NK-92 treated with Interleukin-12 subunit alpha and Interleukin-12 subunit beta, amount 100 ng/mL, for 24 hours (cell line): ENCODE measurements at regions not wholly inside any gene's neighbourhood (a gene's known extent, or its start where the extent isn't known, plus 50 kb on each side); places are given as distances from the start of the nearest gene placed in this dataset.

Experiments
- DNase-seq: peaks from one replicate; lab custom pipeline; 2025; lab: John Stamatoyannopoulos, UW

DNA sequence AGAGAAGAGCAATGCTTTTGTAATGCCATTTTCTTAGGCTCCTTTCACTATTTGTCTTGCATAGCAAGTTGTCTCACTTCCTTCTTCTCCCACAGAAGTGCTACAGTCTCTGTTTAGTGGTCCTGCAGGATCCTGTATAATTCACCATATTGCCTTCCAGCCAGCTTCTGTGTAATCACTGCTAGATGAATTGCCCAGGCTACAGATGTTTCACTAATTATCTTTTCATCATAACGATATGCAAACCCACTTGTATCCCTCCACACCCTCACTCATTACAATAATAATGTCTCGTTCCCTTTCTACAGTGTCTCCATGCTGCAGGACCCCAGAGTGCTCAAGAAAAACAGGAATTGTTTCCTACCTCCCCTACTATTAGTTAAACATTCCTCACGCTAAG lies 402.9 kb downstream of the TBL1XR1 start:
- no peak for DNase-seq

DNA sequence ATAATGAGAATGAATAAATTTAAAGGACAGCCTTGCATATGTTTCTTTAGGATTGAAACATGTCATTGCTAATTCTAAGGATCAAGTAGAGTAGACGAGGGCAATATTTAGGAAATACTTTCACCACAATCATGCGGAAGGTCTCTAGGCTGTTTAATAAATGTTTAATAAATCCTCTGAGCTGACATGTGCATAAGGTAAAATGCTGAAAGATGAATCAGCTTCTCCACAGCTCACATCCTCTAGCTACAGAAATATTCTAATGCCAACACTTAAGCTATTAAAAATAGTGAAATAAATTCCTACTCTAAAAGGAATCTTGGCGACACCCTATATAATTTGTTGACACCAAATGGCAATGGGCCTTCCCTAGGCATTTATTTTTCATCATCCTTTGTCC lies 407.3 kb downstream of the TBL1XR1 start:
- DNase-seq = no peak

DNA sequence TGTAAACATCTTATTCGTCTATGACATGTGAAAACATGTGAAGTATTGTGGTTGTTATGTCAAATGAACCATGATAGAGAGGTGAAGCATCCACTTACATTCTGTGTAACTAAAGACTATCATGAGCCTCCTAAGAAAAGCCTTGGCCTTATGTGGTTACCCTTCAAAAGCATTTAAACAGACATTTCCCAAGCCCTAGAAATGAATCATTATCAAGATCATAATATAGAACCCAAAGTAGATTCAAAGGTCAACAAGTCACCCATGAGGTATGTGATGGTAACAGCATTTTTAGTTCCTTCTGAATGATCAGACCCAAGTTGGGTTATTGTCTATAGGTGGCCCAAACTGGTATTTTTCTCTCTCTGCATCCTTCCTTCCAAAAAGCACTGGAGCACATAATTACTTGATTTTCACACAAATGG lies 408.0 kb downstream of the TBL1XR1 start:
- no peak for DNase-seq

DNA sequence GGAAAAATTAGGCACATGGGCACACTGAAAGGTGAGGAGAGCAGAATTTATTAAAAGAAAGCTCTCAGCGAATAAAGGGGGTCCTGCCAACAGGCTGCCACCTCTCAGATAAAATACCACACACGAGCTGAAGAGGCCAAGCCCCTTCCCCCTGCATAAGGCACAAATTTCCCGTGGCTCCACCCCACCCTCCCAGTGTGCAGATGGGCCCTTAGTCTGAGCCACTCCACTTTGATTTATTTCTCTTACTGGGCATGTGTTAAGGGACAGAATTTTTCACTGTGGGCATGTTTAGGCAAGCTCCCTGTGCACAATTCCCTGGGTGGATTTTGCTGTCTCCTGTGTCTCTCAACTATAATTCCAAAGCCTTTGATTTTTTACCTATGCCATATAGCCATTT lies 409.8 kb downstream of the TBL1XR1 start:
- DNase-seq = no peak

DNA sequence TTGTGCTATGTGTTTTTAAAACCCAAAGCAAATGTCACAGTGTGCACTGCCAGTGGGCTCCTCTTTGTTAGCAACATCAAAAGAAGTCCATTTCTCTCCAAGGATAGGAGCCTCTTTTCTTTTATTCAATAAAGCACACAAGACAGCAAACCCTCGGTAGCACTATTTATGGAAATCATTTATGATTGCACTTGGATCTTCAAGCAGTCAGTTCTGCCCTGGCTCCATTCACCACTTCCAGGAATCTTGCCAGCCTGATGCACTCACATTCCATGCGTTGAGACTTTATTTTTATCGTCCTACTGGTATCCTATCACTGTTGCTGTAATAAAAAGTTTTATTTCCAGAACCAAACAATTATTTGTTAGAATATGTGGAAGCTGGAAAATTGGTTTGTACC lies 412.1 kb downstream of the TBL1XR1 start:
- DNase-seq = no peak

DNA sequence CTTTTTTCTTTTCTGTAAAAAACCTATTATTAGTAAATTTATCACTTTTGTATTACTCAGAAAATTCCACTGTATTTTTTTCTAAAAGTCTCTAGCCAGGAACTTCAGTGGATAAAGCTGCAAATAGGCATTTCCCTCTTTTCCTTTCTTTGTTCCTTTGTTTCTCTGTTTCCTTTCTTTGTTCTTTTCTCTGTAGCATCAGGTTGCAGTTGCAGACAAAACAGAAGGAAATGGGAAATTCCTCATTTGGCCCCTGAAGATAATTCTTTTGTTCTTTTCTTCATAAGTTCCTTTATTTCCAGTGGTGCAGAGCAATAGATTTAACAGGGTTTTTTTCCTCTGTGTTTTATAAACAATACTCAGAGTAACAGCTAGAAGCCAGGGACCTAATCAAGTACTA lies 416.5 kb downstream of the TBL1XR1 start:
- no peak for DNase-seq

DNA sequence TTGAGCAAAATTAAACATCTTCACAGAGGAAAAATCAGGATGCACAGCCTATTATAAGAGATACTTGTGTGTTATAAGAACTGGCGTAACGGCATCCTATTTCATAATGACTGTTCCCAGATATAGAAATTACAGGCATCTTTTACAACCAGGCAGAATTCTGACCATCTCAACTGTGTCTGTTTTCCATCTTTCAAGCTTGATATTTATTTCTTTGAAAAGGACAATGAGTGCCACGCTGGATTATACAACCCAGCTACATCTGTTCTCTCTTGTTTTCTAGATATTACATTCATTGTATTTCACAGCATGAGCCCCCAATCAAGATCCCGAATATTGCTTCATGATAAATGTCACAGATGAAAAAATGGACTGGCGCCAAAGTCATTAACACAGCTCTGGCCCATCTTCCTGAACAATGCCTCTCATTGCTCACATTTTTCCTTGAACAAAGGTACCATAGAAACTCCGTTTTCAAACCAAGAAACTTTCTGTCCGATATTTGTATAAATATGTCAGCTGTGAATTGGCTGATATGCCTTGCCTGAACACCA lies 420.6 kb downstream of the TBL1XR1 start:
- no peak for DNase-seq

DNA sequence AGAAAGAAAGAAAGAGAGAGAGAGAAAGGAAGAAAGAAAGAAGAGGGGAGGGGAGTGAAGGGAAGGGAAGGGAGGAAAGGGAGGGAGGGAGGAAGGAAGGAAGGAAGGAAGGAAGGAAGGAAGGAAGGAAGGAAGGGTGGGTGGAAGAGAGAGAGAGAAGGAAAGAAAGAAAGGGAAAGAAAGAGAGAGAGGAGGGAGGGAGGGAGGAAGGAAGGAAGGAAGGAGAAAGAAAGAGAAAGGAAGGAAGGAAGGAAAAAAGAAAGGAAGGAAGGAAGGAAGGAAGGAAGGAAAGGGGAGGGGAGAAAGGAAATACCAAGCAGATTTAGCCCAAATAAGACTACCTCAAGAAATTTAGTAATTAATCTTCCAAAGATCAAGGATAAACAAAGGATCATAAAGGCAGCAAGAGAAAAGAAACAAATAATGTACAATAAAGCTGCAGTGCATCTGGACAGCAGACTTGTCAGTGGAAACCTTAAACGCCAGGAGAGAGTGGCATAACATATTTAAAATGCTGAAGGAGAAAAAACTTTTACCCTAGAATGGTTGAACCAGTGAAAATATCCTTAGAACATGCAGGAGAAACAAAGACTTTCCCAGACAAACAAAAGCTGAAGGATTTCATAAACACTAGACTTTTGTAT lies 427.6 kb downstream of the TBL1XR1 start:
- no peak for DNase-seq

DNA sequence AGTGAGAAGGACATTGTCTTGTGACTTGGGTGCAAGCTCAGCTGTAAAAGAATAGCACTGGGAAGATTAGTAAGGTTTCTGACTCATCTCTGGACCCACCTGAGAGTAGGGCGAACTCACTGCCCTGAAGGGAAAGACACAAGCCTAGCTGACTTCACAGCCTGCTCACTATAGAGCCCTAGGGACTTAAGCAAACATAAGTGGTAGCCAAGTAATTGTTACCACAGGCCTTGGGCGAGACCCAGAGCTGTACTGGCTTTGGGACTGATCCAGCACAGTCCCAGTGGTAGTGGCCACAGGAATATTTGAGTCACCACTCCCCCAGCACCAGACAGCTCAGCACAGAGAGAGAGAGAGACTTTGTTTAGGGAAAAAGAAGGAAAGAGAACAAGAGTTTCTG lies 429.9 kb downstream of the TBL1XR1 start:
- DNase-seq = no peak

DNA sequence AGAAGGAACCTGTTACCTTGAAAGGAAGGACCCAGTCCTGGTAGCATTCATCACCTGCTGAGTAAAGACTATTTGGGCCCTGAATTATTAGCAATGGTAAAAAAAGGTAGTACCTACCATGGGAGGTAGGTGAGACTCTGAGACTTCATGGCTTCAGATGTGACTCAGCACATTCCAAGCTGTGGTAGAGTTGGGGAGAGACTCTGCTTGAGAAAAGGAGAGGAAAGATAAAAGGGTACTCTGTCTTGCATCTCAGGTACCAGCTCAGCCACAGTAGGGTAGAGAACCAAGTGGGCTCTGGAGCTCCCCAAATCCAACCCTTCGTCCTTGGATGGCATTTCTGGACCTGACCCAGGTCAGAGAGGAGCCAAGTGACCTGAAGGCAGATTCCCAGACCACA lies 430.4 kb downstream of the TBL1XR1 start:
- no peak for DNase-seq

DNA sequence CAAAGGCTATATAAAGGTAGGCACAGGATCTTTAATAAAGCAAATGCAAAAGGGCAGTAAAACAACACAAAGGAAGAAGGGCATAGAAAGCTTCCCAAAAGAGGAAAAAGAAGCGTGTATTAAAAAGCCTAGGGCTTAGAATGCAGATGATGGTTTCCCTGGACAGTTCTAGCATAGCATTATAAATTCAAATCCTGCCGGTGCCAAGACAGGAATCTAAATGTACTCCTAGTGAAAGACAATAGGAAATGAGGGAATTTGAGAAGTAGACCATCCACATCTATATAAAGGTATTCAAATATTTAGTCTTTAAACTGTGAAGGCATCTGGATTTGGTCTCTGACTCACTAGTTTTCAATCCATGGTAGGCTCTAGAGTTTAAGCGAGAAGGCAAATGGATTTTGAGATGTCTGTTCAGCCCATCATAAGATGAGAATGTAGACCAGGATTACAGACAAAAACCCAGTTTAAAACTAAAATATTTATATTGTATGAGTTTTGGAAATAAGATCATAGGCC lies 431.8 kb downstream of the TBL1XR1 start:
- no peak for DNase-seq

DNA sequence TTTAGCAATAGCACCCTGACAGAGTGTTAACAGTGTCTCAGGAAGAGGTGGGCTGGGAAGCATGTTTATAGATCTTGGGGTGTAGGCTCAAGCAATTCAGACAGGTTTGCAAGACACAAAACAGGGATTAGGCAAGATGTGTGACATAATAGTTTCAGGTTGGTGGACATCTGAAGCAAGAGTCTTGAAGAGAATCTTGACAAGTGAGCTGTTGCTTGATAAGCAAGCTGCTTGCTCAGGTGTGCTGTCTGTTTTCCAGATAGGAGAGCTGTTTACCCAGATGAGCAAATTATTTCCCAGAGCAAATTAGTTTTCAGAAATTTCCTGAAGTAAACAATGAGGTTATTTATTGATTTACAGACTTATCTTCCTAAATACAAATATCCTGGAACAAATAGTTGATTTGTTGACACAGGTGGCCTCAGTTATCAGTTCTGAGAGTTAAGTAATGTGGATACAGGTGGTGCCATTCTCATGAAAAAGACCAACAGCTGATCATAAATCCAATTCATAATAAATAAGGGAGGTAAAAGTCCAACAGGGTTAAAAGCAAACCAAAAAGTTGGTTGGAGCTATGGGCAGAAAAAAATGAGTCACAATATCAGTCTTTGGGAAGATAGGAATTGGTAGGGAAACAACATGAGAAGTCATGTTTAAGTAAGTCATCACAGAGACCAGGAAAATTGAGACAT lies 437.3 kb downstream of the TBL1XR1 start:
- DNase-seq = no peak

DNA sequence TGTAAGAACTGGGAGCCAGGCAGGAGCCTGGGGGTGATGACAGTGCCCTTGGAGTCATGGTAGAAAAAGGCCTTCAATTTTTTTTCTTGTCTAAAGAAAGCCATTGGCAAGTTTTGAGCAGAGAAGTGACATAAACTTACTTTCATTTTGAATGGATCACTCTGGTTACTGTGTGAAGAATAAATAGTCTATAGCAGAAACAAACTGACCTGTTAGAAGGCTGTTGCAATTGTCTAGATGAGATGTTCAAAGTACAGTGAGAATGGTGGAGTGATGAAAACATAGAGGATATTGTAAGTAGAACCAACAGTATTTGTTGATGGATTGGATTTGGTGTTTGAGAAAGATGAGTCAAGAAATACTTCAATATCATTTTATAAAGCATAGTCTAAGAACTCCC lies 439.9 kb downstream of the TBL1XR1 start:
- DNase-seq = no peak

DNA sequence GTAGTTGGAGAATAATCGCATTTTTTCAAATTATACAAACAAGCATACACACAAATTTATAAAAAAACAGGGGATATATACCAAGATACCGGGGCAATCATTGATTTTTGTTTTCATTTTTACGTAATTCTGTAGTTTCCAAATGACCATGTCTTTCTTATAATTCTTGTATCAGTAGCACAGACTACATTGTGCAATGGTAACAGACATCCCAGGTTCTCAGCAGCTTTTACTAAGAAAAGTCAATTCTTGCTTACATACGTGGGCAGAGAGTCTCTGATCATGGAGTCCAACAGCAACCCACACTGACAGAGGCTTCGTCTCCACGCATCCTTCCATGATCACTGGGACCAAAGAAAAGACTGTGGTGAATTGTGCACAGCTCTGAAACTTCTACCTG lies 441.3 kb downstream of the TBL1XR1 start:
- no peak for DNase-seq

DNA sequence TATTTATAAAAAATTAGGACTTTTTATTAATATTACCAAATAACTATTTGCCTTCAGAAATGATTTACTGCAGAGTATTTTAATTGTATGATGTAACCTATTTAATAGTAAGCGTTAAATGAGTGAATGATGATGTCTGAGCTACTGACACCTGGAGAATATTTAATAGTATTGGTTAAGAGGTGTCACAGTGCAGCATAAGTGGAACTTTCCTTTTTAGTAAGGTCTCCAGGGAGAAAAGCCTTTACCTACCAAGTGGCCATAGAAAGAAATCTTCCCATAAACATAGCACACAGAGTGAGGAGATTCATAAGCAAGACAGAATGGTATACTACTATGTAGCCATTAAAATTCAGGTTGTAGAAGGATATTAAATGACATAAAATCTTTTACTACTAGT lies 441.7 kb downstream of the TBL1XR1 start:
- DNase-seq = no peak

DNA sequence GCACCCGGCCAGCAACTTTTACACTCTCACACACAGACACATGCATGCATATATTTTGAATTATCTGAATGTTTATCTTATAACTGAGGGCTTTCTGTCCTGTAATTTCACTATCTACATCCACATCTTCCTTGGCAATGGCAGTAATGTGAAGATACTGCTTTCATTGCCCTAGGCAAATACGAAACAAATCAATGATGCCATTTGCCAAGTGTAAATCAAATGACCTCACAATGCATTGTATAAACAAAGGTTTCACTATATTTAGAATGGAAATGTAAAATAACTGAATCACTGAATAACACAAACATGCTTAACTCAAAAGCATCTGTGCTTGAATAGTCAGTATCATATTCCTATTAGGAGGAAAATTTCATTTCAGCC lies 455.6 kb downstream of the TBL1XR1 start:
- DNase-seq = no peak

DNA sequence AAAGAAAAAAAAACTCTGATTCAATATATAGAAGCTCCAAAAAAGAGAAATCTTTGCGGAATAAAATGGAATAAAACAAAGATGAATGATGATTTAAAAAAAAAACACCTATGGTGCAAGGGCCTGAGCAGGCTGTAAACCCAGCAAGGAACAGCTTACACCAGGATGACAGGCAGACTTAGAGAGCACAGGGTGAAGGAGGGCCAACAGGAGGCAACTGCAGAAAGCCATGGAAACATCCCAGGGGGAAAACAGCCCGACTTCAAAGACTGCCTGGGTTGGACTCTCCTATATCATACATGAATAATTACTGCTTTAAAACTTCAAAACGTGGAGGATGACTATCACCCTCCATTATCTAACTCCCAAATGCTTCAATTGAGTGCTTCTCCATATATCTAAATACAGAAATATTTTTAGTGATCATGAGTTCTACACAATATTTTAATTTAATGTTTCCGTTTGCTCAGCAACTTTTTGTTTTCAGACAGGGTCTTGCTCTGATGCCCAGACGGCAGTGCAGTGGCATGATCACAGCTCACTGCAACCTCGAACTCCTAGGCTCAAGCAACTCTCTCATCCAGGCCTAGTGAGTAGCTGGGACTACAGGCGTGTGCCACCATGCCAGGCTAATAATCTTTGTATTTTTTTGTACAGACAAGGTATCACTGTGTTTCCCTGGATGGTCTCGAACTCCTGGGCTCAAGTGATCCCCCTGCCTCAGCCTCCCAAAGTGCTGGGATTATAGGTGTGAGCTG lies 456.2 kb downstream of the TBL1XR1 start:
- DNase-seq = no peak

DNA sequence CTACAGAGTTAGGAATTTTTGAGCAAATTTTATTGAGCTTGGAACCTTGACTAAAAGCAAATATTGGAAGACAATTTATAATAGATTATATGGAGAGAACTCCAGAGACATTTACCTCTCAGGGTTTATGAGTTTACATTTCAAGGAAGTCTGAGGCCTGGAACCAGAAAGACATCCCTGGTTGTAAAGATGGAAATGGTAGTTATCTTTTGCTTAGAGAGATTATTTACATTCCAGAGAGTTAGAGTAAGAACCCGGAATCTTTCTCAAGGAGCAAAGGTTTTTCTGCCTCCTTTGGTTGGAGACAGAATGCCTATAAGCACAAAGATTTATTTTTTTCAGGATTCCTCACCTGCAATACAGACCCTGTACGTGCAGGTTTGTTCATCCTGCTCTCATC lies 458.1 kb downstream of the TBL1XR1 start:
- no peak for DNase-seq

DNA sequence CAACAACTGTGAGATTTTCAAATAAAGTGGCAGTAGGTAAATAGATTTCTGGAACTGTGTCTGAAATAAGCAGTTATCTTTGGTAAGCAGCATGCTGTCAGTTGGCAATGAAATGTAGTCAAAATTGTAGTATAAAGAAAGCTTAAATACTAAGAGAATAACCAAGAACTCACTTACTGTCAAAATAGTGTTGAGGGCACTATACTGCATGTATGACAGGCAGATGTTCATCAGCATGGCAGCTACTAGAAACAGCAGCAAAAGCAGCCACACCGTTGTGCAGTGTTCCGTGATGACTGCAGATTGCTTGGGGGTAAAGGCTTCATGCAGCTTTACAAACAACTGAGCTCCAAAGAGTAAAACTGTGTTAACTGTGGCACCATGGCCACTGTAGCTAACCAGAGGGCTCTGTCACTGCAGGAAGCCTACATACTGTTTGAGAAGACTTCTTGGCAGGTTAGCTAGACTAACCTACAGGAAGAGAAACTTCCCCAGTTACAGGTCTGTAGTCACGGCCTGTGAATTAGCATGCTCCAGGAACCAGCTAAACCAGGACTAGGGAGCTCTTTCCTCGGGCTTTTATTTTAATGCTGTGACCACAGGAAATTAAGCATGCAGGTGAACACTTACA lies 459.7 kb downstream of the TBL1XR1 start:
- no peak for DNase-seq

DNA sequence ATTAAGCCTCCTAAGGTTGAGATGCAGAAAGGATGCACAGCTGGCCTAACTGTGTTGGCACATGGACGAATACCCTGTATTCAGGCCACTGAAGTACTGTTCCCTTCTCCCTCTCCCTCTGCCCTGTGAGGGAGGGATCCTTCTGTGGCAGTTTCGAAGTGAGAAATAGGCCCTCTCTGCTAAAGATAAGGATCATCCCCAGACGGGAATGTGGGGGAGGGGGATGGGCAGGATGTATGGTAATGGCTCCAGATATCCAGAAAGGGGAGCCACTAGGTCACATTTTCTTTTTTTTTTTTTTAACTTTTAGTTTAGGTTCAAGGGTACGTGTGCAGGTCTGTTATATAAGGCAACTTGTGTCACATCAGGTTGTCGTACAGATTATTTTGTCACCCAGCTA lies 463.1 kb downstream of the TBL1XR1 start:
- DNase-seq = no peak

DNA sequence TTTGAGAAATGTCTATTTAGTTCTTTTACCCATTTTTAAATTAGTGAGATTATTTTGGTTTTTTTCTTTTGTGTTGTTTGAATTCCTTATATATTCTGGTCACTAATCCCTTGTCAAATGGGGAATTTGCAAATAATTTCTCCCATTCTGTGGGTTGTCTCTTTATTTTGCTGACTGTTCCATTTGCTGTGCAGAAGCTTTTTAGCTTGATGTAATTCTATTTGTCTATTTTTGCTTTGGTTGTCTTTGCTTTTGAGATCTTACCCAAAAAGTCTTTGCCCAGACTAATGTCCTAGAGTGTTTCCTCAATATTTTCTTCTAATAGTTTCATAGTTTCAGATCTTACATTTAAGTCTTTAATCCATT lies 472.9 kb downstream of the TBL1XR1 start:
- no peak for DNase-seq

DNA sequence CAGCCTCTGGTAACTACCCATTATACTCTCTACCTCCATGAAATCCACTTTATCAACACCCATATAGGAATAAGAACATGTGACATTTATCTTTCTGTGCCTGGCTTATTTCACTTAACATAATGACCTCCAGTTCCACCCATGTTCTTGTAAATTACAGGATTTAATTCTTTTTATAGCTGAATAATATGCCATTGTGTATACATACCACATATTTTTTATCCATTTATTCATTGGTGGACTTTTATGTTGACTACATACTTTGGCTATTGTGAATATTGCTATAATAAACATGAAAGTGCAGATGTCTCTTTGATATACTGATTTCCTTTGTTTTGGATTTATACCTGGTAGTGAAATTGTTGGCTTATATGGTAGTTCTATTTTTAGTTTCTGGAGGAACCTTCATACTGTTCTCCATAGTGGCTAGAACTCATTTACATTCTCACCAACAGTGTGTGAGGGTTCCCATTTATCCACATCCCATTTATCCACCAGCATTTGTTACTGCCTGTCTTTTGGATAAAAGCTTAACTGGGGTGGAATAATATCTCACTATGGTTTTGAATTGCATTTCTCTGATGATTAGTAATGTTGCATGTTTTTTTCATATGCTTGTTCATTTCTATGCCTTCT lies 473.4 kb downstream of the TBL1XR1 start:
- no peak for DNase-seq
